ENCODE measurements at regions not wholly inside any gene's neighbourhood (a gene's known extent, or its start where the extent isn't known, plus 50 kb on each side); places are given as distances from the start of the nearest gene placed in this dataset.

DNA sequence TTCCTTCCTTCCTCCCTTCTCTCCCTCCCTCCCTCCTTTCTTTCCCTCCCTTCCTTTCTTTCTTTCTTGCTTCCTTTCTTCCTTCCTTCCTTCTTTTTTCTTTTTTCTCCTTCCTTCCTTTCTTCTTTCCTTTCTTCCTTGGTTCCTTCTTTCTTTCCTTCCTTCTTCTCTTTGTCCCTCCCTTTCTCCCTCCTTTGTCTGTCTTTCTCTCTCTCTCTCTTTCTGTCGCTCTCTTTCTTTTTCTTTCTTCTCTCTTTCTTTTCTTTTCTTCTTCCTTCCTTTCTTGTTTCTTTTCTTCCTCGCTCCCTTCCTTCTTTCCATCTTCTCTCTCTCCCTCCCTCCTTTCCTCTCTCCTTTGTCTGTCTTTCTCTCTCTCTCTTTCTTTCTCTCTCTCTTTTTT lies 601.9 kb upstream of the JAG1 start:
- TF ChIP-seq EZH2 (optimal IDR thresholded peaks at IDR 0.05; ENCODE audit: low read depth, low read length), result no peak
- TF ChIP-seq CTCF (IDR thresholded peaks at IDR 0.05; ENCODE audit: low read length), result no peak
